K562 (cell line): ENCODE measurements at regions not wholly inside any gene's neighbourhood (a gene's known extent, or its start where the extent isn't known, plus 50 kb on each side); places are given as distances from the start of the nearest gene placed in this dataset.

ENCODE experiments used
- ATAC-seq: fragments of 200-7000 bp; cut with Tn5 transposase; 3 replicates; pipeline ENCODE4 v1.9.1; 2020; ENCODE audit warnings: moderate library complexity
- BruUV-seq: library from RNA; stranded (reverse); fragments of 400-500 nt; replicated peaks from 2 replicates; lab custom pipeline; 2021; lab: Mats Ljungman, UMichigan
- CTCF ChIA-PET: fragments of 300-600 bp; formaldehyde crosslinking; extraction: SDS; loops from one replicate; lab custom pipeline; 2021; ENCODE audit warnings: low intra/inter-chr PET ratio; lab: Yijun Ruan, JAX
- POLR2A ChIA-PET: fragments of 300-600, 350-650 bp; sonication (Branson Sonifier 250); formaldehyde crosslinking; extraction: SDS; loops from one replicate; lab custom pipeline; 2021; ENCODE audit warnings: antibody characterized with exemption, inconsistent platforms; lab: Yijun Ruan, JAX
- DNase-seq, 4 experiments: peaks; one replicate each; pipeline versions ENCODE4 v3.0.0 to v3.0.0-alpha.2; 2011 to 2018; ENCODE audit warnings: low spot score in 3 of 4, mixed read lengths in 3 of 4; ENCODE audit errors: extremely low read depth in 1 of 4
- FAIRE-seq: peaks from 2 replicates; lab custom pipeline; 2011; peaks lifted over from hg19 to GRCh38; lab: Jason Lieb, UNC
- H2AFZ ChIP-seq: 2 replicates; pipeline ENCODE4 v1.6.0; 2011; ENCODE audit warnings: low read depth, low read length, control low read depth, inconsistent platforms
- H3K27ac ChIP-seq: fragments of 200-600 bp; 3 replicates; pipeline ENCODE4 v1.8.0; 2011; ENCODE audit warnings: low read depth, mild to moderate bottlenecking, control low read depth, inconsistent platforms, low read length, moderate library complexity, mixed read lengths; ENCODE audit errors: extremely low read depth
- H3K27me3 ChIP-seq, 2 experiments: fragments of 300-600 bp in 1 of 2; 2 replicates in 1 of 2; 3 replicates in 1 of 2; pipeline versions ENCODE4 v1.6.0 to v1.8.0; 2011; ENCODE audit warnings: inconsistent platforms in 2 of 2, low read length in 2 of 2, mild to moderate bottlenecking in 1 of 2, mixed read lengths in 1 of 2, moderate library complexity in 1 of 2; ENCODE audit not compliant: control insufficient read depth in 2 of 2, insufficient read depth in 2 of 2
- H3K36me3 ChIP-seq: fragments of 300-600 bp; 3 replicates; pipeline ENCODE4 v1.8.0; 2011; ENCODE audit warnings: mild to moderate bottlenecking, low read length, inconsistent platforms; ENCODE audit not compliant: control insufficient read depth, insufficient read depth
- H3K4me1 ChIP-seq, 2 experiments: fragments of 200-600 bp in 1 of 2; replicated peaks in 1 of 2; 2 replicates in 1 of 2; 3 replicates in 1 of 2; pipeline versions ENCODE4 v1.5.1 to v1.8.0; 2011; ENCODE audit warnings: inconsistent platforms in 2 of 2, low read length in 2 of 2, mild to moderate bottlenecking in 1 of 2, mixed read lengths in 1 of 2, moderate library complexity in 1 of 2; ENCODE audit not compliant: control insufficient read depth in 2 of 2, insufficient read depth in 2 of 2
- H3K4me2 ChIP-seq: 2 replicates; pipeline ENCODE4 v1.6.1; 2011; ENCODE audit warnings: low read length, control low read depth, inconsistent platforms, mixed read lengths; ENCODE audit not compliant: insufficient read depth
- H3K4me3 ChIP-seq: fragments of 200-600 bp; sonication (generic), shearing (Covaris generic); 2 replicates; pipeline ENCODE4 v1.5.1; 2016; ENCODE audit warnings: control low read depth, inconsistent platforms
- H3K79me2 ChIP-seq: fragments of 200-600 bp; 3 replicates; pipeline ENCODE4 v1.8.0; 2011; ENCODE audit warnings: low read length, inconsistent platforms; ENCODE audit not compliant: control insufficient read depth, insufficient read depth
- H3K9ac ChIP-seq, 2 experiments: 2 replicates each; pipeline versions ENCODE4 v1.6.0 to v1.6.1; 2011; ENCODE audit warnings: low read depth in 2 of 2, low read length in 2 of 2, control low read depth in 1 of 2, inconsistent platforms in 1 of 2, mild to moderate bottlenecking in 1 of 2, mixed read lengths in 1 of 2; ENCODE audit not compliant: insufficient read depth in 1 of 2
- H3K9me1 ChIP-seq: one replicate; pipeline ENCODE4 v1.6.0; 2011; ENCODE audit warnings: inconsistent platforms, mild to moderate bottlenecking, low read length, moderate library complexity; ENCODE audit not compliant: control insufficient read depth, insufficient read depth
- H3K9me3 ChIP-seq: replicated peaks from 2 replicates; pipeline ENCODE4 v1.5.1; 2011; ENCODE audit warnings: low read depth, low read length, inconsistent platforms; ENCODE audit not compliant: control insufficient read depth, insufficient read depth
- H4K20me1 ChIP-seq: replicated peaks from 2 replicates; pipeline ENCODE4 v1.6.1; 2011; ENCODE audit warnings: low read length, inconsistent platforms, mixed read lengths; ENCODE audit not compliant: control insufficient read depth, insufficient read depth
- COPS2 ChIP-seq: fragments of 450-650 bp; conservative IDR thresholded peaks from 2 replicates; pipeline ENCODE4 v1.6.1; 2016; ENCODE audit warnings: mild to moderate bottlenecking, moderate library complexity
- PTTG1 ChIP-seq: fragments of 450-650 bp; IDR thresholded peaks from 2 replicates; pipeline ENCODE4 v1.6.1; 2016; ENCODE audit warnings: low read depth, mild to moderate bottlenecking, missing genetic modification characterization, missing compliant biosample characterization
- RNF2 ChIP-seq: sonication (generic); IDR thresholded peaks from 2 replicates; pipeline ENCODE4 v1.6.1; 2016
- SRF ChIP-seq, 2 experiments: fragments of 250-450, 450-650 bp in 1 of 2; sonication (Bioruptor Pico) in 1 of 2; sonication (generic) in 1 of 2; formaldehyde crosslinking; IDR thresholded peaks; 2 replicates each; pipeline versions ENCODE4 v1.5.0 to v1.5.1; 2020 to 2022; ENCODE audit warnings: mild to moderate bottlenecking in 1 of 2, missing genetic modification reagents in 1 of 2
- THRAP3 ChIP-seq: fragments of 450-650 bp; IDR thresholded peaks from 2 replicates; pipeline ENCODE4 v1.6.1; 2016; ENCODE audit warnings: mild to moderate bottlenecking, inconsistent platforms, borderline replicate concordance
- ZNF717 ChIP-seq: fragments of 250-450 bp; sonication (Bioruptor Pico); IDR thresholded peaks from 2 replicates; pipeline ENCODE4 v1.5.0; 2021
- ZNF76 ChIP-seq: fragments of 250-450 bp; sonication (Bioruptor Pico); IDR thresholded peaks from 2 replicates; pipeline ENCODE4 v1.4.0; 2020; ENCODE audit warnings: mild to moderate bottlenecking, moderate library complexity, borderline replicate concordance
- WGBS: fragments of 100-300 bp; shearing (Covaris generic); methylation state at CpG from one replicate; pipeline ENCODE4 v1.1.6; 2016; ENCODE audit warnings: low coverage, mixed read lengths; ENCODE audit not compliant: insufficient coverage; ENCODE audit errors: missing lambda C conversion rate; 5-methylcytosine and 5-hydroxymethylcytosine counted together
- in situ Hi-C: fragments of 300-500 bp; cut with MboI; formaldehyde crosslinking; loops from 4 replicates; pipeline ENCODE4 v1.15.0; 2018; ENCODE audit warnings: inconsistent platforms, mixed read lengths
- intact Hi-C: fragments of 100-400 bp; cut with micrococcal nuclease; formaldehyde crosslinking; loops from 2 replicates; pipeline ENCODE4 v1.14.2; 2022
- TF ChIP-seq, protein P1 (sequence below): IDR thresholded peaks from 2 replicates; pipeline ENCODE4 v1.6.1; 2016; ENCODE audit warnings: missing genetic modification characterization, missing compliant biosample characterization
- TF ChIP-seq, protein P2 (sequence below): fragments of 450-650 bp; IDR thresholded peaks from 2 replicates; pipeline ENCODE4 v1.6.1; 2016

GRCh38 chr6:170040906-170041305 lies 250.0 kb downstream of the DLL1 start:
- intact Hi-C loops (no loop called here), in situ Hi-C loops (no loop called here)
- TF ChIP-seq COPS2 (no peak), THRAP3 (no peak), ZNF717 (CRISPR knock-in tag) (no peak), SRF (CRISPR knock-in tag; IDR thresholded peaks at IDR 0.05) (no peak), ZNF76 (CRISPR knock-in tag) (no peak), PTTG1 (tag) (no peak), RNF2 (no peak)
- TF ChIP-seq, protein P1, sequence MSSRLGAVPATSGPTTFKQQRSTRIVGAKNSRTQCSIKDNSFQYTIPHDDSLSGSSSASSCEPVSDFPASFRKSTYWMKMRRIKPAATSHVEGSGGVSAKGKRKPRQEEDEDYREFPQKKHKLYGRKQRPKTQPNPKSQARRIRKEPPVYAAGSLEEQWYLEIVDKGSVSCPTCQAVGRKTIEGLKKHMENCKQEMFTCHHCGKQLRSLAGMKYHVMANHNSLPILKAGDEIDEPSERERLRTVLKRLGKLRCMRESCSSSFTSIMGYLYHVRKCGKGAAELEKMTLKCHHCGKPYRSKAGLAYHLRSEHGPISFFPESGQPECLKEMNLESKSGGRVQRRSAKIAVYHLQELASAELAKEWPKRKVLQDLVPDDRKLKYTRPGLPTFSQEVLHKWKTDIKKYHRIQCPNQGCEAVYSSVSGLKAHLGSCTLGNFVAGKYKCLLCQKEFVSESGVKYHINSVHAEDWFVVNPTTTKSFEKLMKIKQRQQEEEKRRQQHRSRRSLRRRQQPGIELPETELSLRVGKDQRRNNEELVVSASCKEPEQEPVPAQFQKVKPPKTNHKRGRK (tag), result no peak
- TF ChIP-seq, protein P2, sequence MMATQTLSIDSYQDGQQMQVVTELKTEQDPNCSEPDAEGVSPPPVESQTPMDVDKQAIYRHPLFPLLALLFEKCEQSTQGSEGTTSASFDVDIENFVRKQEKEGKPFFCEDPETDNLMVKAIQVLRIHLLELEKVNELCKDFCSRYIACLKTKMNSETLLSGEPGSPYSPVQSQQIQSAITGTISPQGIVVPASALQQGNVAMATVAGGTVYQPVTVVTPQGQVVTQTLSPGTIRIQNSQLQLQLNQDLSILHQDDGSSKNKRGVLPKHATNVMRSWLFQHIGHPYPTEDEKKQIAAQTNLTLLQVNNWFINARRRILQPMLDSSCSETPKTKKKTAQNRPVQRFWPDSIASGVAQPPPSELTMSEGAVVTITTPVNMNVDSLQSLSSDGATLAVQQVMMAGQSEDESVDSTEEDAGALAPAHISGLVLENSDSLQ, result no peak
- Histone ChIP-seq H3K9me3 (no peaks in the 10 kb centered on the region), H2AFZ (no peak overlapping the region), H3K4me3 (no peak overlapping the region), H3K79me2 (no peaks in the 10 kb centered on the region), H3K4me2 (no peak overlapping the region), H3K4me1 (no peaks in the 10 kb centered on the region), H3K9ac (no peak overlapping the region), H3K27ac (no peak overlapping the region), H4K20me1 (peaks cover 9% of the 10 kb centered on the region; the same call in 1 of the 2 replicates), H3K27me3 (peaks cover 2 to 63% of the 10 kb centered on the region in 2 experiments; a peak in 3 of 5 replicates), H3K9me1 (no peaks in the 10 kb centered on the region), H3K36me3 (no peaks in the 10 kb centered on the region)
- ChIA-PET POLR2A (interaction anchor here (0.7 kb wide), 1 partner anchor 11 kb away, joined by 3 read pairs; no protein-coding TSS in a partner anchor), CTCF (no interaction called here)
- 0% methylated on average over 5 of the region's 5 CpGs for WGBS
- FAIRE-seq, result no peak
- no peak for ATAC-seq
- no peak for DNase-seq
- no TSS peak for BruUV-seq
